HG03520 (cell line): ENCODE measurements at regions not wholly inside any gene's neighbourhood (a gene's known extent, or its start where the extent isn't known, plus 50 kb on each side); places are given as distances from the start of the nearest gene placed in this dataset.
"Not testable (repeated sequence)": the region's sequence is repeated elsewhere in the genome, so short reads cannot be mapped to it uniquely, and the experiment has no call there.

Experiments used
- ATAC-seq: cut with Tn5 transposase; IDR thresholded peaks from one replicate; pipeline ENCODE4 v1.9.1; 2021; ENCODE audit warnings: mild to moderate bottlenecking, moderate library complexity; ENCODE audit not compliant: unreplicated experiment

DNA sequence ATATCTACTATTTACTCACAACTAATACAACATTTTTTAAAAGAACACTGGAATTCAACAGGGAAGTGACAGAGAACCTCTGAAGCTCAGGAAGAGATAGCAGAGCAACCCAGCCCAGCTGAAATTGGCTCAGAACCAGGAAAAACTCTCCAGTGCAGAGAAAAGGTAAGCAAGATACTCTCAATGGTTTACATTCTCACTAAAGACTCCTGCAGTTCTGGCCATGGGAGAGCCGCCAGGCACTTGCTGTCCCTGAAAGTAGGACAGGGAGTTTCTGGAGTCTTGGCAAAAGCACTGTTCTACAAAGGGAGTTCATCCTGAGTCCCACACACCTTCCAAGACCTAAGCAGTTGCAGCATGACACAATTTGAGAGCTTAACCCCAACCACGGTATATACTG is 330.8 kb downstream of the TRIM36 start:
- ATAC-seq: no peak

DNA sequence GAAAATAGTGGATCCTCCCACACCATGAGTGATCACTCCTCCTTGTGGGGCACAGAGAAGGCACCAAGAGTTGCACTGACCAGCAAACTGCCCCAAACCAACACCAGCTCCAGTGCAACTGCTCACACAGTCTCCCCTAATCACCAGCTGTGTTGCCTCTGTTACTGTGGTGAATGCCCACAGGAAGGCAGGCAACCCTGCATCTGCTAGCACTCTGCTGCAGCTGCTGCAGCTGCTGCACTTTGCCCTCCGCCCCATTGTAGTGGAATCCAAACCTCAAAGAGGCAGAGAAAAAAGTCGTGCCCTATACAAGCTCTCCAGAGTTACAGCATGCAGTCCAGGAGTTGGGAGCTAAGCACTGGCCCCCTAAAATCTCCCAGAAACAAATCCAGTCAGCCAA is 339.6 kb downstream of the TRIM36 start:
- ATAC-seq: no peak

DNA sequence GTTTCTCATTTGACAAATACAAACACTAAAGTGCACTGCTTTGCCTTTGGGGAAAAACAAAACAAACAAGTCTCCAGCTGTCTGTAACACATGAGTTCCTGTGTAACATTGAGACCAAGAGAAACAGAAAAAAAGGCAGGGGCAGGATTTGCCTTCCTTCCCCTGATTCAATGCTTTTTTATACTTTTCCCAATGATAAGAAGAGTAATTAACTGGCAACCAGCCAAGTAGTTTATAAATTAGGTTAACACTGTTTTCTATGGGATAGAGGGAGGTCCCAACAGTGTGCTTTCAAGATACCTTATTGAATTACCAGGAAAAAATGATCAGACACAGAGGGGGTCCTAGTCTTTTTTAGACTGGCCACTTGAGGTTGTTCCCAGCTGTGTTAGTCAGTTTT is 346.8 kb downstream of the TRIM36 start:
- no peak for ATAC-seq

DNA sequence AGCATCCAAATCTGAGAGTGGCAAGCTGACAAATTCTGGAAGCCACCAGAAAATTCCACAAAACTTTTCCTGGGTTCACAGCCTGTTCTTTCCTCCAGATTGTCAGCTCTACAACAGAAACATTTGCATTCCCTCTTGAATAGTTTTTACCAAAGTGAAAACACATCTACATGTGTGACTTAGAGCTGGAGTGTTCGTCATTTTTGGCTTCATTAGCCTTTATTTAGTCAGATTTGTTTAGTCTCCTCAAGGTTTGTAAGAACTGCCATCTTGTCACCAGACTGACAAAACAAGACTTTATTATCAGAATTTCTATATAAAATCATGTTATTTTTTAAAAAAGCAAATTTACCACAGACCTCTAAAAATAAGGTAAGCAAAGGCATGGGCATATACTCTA is 347.3 kb downstream of the TRIM36 start:
- ATAC-seq: no peak

DNA sequence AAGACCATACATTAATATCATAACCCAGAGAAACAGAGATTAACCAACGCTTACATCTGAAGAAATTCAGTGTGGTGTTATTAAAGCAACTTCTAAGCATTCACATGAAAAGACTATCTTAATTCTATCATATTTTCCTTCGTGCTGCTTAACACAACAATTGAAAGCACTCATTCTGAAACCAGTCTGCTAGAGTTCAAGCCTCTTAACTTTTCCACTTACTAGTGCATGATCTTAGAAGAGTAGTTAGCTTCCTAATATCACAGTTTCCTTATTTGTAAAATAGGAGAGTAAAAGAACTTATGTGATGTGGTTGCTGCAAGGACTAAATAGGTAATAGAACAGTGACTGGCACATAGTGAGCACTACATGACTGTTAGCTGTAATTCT is 379.3 kb downstream of the TRIM36 start:
- ATAC-seq: no peak

DNA sequence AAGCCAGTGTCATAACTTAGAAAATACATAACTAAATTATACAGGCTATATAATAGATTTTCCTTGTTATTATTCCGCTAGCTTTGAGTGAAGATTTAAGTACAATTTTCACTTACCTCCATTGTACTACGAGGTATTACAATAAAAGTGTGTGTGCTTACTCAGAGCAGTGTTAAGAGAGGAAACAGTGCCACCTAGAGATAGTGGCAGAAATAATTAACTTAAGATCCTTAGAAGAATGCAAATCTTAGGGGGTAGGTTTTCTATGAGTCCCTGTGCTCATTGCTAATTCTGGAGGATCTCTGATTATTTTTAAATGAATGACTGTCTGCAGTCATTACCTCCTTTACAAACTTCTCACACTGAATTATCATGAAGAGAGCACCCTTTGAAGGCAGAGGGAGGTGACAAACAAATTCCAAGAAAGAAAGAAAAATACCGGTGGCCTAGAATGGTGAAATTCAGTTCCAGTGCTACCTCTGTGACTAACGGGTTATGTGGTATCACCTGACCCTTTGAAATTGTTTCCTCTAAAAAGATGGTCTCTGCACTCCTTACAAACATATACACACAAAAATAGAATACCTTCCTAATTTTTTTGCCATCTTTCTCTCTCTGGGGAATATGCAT is 379.8 kb downstream of the TRIM36 start:
- peak; percentile 70 for ATAC-seq

DNA sequence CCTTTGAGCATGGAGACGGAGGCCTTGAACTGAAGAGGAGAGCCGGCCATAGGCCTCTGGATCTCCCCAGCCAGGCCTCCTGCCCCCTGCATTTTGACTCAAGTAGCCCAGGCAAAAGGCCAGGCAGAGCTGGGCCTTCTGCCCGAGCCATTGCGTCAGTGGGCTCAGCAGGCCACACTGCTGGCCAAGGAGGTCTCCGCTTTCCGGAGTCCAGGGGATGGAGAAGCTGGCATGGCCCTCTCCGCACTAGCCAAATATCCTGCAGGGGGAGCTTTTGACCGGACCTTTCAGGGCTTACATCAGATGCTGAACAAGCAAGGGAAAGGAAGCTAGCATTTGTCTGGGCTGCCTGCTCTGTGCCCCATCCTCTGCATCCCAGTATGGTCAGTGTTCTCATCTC is 386.8 kb downstream of the TRIM36 start:
- no peak for ATAC-seq

DNA sequence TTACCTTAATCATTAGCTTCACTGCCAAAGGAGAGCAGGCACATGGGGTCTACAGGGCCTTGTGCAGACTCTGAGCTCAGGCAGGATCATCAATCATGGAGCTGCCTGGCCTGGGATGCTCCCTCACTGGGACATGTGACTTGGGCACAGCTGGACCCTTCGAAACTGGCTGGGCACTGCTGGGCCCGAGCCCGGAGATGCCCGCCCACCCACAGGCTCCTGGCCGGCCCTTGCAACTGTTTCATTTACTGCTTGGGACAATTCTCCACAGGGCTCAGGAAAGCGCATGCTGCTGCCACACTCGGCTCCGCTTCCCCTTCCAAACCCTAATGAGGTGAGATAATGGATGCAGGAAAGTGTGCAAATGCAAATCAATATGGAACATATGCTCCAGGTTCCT is 387.5 kb downstream of the TRIM36 start:
- ATAC-seq: no peak

DNA sequence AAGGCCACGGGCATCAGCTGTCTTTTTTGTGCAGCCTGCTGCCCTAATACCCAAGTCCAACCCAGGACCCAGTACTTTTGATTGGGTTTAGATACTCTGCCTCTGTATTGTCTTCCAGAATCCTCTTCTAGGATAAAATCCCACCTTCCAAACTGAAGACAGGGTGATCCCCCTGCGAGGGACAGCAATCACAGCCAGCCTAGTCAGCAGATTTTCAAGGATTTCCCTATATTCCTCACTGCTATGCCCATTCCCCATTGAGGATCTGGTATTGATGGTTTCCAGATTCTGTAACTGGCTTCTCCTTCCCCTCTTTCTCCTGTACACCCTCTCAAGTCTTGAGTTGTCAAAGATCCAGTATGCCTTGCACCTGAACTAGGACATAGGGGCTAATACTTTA is 389.4 kb downstream of the TRIM36 start:
- ATAC-seq: no peak

DNA sequence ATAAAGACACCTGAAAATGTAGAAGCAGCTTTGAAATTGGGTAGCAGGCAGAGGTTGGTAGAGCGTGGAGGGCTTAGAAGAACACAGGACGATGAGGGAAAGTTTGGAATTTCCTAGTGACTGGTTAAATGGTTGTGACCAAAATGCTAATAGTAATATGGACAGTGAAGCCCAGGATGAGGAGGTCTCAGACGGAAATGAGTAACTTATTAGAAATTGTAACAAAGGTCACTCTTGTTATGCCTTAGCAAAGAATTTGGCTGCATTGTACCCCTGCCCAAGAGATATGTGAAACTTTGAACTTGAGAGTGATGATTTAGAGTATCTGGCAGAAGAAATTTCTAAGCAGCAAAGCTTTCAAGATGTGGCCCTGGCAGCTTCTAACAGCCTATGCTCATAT is 382.5 kb downstream of the KCNN2 start:
- no peak for ATAC-seq

DNA sequence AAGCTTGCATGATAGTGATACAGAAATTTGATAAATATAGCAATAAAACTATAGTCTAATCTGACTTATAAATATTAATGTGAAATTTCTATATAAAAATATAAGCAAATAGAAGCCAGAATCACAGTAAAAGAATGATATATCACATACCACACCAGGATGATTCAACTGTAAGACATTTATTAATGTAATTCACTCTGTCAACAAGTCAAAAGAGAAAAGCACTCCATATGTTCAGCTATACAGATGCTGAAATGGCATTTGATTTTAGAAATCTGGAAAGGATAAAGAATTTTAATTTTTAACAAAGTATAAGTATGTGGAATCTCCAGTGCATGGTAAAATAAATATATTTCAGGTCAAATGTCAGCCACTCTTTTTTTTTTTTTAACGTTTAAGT is 372.4 kb downstream of the KCNN2 start:
- no peak for ATAC-seq

DNA sequence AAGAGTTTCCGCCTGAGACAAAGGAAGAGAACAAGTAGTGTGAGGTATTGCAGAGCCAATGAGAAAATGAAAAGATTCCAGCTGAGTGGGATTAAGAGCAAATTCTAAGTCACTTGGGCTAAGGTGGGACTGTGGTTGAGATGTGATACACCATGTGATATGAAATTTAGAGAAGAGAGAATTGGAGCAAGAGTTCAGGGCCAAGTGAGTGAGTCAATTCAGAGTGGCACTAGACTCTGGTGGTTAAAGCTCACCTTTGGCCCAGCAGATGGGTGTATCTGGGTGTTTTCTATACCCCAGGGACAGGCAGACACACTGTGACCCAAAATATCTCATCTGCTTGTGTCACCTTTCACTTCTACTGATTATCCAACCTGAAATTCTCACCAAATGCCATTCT is 368.1 kb downstream of the KCNN2 start:
- no peak for ATAC-seq

DNA sequence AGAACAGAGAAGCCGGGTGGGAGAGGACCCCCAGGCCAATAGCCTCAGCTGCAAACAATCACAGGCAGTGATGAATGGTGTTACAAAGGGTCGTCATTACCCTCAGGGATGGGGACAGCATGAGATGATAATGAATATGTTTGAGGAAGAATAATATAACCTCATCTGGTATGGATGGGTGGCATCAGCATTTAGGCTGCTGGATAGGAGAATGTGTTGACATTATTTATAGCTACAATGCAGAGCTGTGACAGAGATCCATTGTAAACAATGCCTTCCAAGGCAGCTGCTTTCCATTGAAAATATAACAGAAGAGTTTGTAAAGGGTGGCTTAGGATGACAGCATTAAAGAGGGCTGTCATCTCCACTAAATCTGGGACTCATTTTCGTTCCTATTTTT is 365.5 kb downstream of the KCNN2 start:
- ATAC-seq: no peak

DNA sequence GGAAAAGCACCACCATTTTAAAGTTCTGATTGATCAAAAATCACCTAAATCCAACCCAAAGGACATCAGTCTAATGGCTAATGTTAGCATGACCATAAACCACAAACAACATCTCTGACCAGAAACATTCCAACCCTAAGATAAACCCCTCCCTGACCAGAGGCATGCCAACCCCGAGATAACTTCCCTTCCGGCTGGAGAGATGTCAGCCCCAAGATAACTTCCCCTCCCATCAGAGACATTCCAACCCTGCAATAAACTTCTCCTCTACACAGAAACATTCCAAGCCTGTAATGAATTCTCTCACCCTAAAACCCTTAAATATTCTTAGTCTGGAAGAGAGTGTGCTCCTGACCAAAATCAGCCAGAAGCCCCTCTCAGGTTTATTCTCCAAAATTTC is 364.3 kb downstream of the KCNN2 start:
- no peak for ATAC-seq

DNA sequence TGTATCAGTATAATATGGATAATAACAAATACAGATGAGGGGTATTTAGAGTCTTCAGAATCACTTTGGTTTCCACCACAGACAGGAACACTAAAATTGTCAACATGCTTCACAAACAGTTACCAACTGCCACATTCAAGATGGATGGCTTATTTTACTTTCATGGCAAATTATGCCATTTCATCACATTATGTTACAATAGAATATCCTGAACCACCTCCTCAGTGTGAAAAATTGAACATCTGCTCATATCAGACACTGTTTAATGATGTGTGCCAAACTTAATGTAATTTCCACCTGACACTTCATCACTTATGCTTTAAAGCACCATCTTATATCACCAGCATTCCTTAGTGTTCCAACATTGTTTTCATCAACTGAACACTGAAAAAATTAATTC is 357.4 kb downstream of the KCNN2 start:
- no peak for ATAC-seq

DNA sequence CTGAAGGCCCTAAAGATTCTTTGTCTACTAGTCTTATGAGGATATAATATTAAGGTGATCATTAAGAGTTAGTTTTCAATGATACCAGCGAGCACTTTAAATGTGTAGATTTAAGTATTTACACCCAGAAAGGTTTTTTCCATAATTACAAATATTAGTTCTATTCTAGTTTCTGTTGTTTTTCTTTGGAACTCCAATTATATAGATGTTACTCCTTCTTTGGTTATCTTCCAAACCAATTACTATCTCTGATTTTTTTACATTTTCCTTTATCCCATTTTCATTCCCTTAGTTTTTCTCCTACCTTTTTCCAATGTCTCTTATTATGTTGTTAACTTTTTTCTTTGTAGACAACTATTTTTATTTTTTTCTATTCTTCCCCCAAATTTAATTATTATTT is 355.1 kb downstream of the KCNN2 start:
- ATAC-seq: no peak

DNA sequence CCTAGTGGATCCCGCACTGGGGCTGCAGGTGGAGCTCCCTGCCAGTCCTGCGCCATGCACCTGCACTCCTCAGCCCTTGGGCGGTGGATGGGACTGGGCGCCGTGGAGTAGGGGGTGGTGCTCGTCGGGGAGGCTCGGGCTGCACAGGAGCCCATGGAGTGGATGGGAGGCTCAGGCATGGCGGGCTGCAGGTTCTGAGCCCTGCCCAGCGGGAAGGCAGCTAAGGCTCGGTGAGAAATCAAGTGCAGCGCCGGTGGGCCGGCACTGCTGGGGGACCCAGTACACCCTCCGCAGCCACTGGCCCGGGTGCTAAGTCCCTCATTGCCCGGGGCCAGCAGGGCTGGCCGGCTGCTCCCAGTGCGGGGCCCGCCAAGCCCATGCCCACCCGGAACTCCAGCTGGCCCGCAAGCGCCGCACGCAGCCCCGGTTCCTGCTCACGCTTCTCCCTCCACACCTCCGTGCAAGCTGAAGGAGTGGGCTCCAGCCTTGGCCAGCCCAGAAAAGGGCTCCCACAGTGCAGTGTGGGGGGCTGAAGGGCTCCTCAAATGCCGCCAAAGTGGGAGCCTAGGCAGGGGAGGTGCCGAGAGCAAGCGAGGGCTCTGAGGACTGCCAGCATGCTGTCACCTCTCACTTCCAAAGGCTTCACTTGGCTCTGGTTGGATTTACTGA is 342.5 kb downstream of the KCNN2 start:
- ATAC-seq: not testable (repeated sequence)

DNA sequence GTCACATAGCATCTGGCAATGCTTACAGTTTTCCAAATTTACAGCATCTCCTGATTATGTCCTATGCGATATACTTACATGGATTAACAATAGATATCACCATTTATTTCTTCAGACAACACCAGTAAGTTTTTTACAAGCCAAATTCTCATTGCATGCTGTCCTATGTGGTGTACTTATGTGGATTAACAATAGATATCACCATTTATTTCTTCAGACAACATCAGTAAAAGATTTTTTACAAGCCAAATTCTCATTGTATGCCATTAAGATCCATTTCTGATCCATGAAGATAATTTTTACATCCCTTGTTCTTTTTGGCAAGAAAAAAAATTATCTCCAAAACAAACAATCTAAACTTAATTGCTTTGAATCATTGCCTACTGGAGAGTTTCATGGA is 340.9 kb downstream of the KCNN2 start:
- no peak for ATAC-seq

DNA sequence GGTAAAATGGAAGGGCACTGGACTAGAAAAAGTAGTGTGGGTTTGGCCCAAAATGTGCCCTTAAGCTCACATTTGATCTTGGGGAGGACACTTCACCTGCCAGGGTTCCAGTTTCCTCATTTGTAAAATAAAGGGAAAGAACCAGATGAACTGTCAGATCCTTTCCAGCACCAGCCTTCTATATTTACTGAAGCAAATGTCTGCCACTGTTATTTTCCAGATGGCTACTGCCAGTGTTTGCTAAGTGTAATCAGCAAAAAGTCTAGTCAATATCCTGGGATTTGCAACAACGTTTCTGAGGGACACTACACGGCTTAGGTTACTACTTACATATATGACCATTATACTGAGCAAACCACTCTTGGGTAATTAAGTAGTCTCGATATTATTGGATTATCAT is 340.3 kb downstream of the KCNN2 start:
- no peak for ATAC-seq

DNA sequence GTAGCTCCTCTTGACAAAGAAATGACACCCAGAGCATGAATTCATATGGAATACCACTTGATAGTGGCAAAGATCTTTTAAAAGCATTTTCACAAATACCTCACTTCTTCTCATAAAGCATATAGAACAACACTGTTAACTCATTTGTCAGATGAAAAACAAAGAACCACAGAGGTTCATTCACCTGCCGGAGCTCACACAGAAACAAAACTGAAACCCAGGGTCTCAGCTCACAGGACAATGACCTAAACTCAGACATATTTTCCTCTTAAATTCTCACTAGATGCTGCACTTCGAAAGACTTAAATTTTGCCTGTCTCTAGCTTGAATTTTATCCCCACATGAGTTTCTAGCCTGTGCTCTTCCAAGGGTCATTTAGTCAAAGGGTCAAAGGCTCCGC is 339.0 kb downstream of the KCNN2 start:
- ATAC-seq: no peak

DNA sequence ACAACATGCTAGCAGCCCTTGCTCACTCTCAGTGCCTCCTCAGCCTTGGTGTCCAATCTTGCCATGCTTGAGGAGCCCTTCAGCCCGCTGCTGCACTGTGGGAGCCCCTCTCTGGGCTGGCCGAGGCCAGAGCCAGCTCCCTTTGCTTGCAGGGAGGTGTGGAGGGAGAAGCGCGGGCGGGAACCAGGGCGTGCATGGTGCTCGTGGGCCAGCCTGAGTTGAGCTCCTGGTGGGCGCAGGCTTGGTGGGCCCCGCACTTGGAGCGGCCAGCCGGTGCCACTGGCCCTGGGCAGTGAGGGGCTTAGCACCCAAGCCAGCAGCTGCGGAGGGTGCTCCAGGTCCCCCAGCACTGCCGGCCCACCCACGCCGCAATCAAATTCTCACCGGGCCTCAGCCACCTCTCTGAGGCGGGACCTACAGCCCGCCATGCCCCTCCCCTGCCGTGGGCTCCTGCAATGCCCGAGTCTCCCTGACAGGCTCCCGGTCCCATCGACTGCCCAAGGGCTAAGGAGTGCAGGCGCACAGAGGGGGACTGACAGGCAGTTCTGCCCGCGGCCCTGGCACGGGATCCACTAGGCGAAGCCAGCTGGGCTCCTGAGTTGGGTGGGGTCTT is 333.5 kb downstream of the KCNN2 start:
- ATAC-seq: no peak

DNA sequence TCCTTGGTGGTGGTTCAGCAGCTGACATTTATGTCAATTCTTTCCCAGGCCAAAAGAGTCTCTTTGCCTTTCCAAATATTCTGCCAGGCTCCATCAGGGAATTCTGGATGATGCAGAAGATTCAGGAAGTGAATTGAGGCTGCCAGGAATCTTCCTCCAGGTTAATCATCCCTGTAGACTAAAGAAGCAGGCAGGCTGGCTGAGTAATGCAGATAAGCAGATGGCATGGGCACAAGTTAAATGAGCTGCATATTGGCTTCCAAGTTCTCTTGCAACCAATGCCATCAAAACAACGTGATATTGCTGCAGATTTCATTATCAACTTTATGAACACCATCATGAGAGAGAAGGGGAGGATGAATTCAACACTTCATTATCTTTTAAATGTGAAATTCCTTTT is 324.5 kb downstream of the KCNN2 start:
- ATAC-seq: no peak

DNA sequence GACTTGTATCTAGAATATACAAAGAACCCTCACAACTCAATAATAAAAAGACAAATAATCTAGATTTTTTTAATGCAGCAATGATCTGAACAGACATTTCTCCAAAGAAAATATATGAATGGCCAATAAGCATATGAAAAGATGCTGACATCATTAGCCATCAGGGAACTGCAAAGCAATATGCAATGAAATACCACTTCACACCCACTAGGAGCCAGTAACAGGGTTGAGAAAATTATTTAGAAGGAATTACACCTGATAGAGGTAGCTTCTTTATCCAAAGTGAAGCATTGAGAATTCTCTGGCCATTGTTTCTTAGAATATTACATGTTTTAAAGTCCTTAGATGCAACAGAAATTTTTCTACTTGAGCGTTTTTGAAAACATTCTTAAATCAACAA is 316.9 kb downstream of the KCNN2 start:
- ATAC-seq: no peak
